Hematopoietic multipotent progenitor cell treated with erythropoietin and hydrocortisone succinate and interleukin-3 and kit ligand, for 6 days (in vitro differentiated cells): ENCODE measurements at regions not wholly inside any gene's neighbourhood (a gene's known extent, or its start where the extent isn't known, plus 50 kb on each side); places are given as distances from the start of the nearest gene placed in this dataset.
A peak's percentile ranks its signal among the peaks of the same experiment; 100 is the strongest.
"Not testable (repeated sequence)": the region's sequence is repeated elsewhere in the genome, so short reads cannot be mapped to it uniquely, and the experiment has no call there.

ENCODE experiments used
- DNase-seq: peaks from one replicate; pipeline ENCODE4 v3.0.0-alpha.2; 2015

- DNase-seq, result no peak
These were observed 250.7 kb downstream of the LPIN1 start for GRCh38 chr2:11997142-11997541.

- DNase-seq, result peak; percentile 22
These were observed 251.8 kb downstream of the LPIN1 start for GRCh38 chr2:11998218-11998617.

- DNase-seq, result no peak
These were observed 252.4 kb downstream of the LPIN1 start for GRCh38 chr2:11998626-11999378.

GRCh38 chr2:12001621-12002020 is 255.2 kb downstream of the LPIN1 start:
- DNase-seq, result no peak

- no peak for DNase-seq
These were observed 255.8 kb downstream of the LPIN1 start for GRCh38 chr2:12002215-12002614.

- DNase-seq, result no peak
These were observed 258.3 kb downstream of the LPIN1 start for GRCh38 chr2:12004713-12005112.

GRCh38 chr2:12005886-12006681 is 259.7 kb downstream of the LPIN1 start:
- DNase-seq, result peak; percentile 88

- no peak for DNase-seq
These were observed 260.4 kb downstream of the LPIN1 start for GRCh38 chr2:12006850-12007249.

- DNase-seq, result no peak
These were observed 260.9 kb downstream of the LPIN1 start for GRCh38 chr2:12007282-12007681.

GRCh38 chr2:12008425-12009061 is 262.1 kb downstream of the LPIN1 start:
- DNase-seq, result peak; percentile 49

GRCh38 chr2:12009323-12009905 is 263.0 kb downstream of the LPIN1 start:
- DNase-seq, result peak; percentile 44

- no peak for DNase-seq
These were observed 263.6 kb downstream of the LPIN1 start for GRCh38 chr2:12010059-12010458.

GRCh38 chr2:12010779-12011178 is 264.3 kb downstream of the LPIN1 start:
- no peak for DNase-seq

- peak; percentile 27 for DNase-seq
These were observed 267.9 kb downstream of the LPIN1 start for GRCh38 chr2:12014088-12014960.

GRCh38 chr2:12017499-12018157 is 271.2 kb downstream of the LPIN1 start:
- DNase-seq, result no peak

GRCh38 chr2:12018726-12019125 is 272.3 kb downstream of the LPIN1 start:
- not testable (repeated sequence) for DNase-seq

- DNase-seq, result no peak
These were observed 274.5 kb downstream of the LPIN1 start for GRCh38 chr2:12020833-12021469.

- DNase-seq, result not testable (repeated sequence)
These were observed 277.9 kb downstream of the LPIN1 start for GRCh38 chr2:12024197-12024907.

GRCh38 chr2:12027136-12027535 is 280.7 kb downstream of the LPIN1 start:
- no peak for DNase-seq

GRCh38 chr2:12031866-12032265 is 285.4 kb downstream of the LPIN1 start:
- peak; percentile 87 for DNase-seq

GRCh38 chr2:12032398-12032797 is 286.0 kb downstream of the LPIN1 start:
- DNase-seq, result peak; percentile 73
